ENCODE measurements at regions not wholly inside any gene's neighbourhood (a gene's known extent, or its start where the extent isn't known, plus 50 kb on each side); places are given as distances from the start of the nearest gene placed in this dataset.

- POLR2A ChIA-PET = no interaction called here
- no peaks in the 10 kb centered on the region; a peak in 1 of 4 replicates for H3K4me1 ChIP-seq (ENCODE audit: control insufficient read depth in 1 of 2, insufficient read depth in 2 of 2, low read depth in 1 of 2, low read length in 1 of 2)
- H4K20me1 ChIP-seq (ENCODE audit: insufficient read depth) = no peaks in the 10 kb centered on the region
- no peaks in the 10 kb centered on the region for H3K36me3 ChIP-seq (replicated peaks in 1 of 2; ENCODE audit: control insufficient read depth in 1 of 2, insufficient read depth in 2 of 2, low read length in 1 of 2)
- no peak overlapping the region for H3K4me3 ChIP-seq (ENCODE audit: low read depth in 2 of 2, low read length in 1 of 2)
- no peak overlapping the region for H2AFZ ChIP-seq (ENCODE audit: low read depth)
- CTCF ChIA-PET = interaction anchor here (1.2 to 1.3 kb wide), 2 partner anchors 11 to 27 kb away, joined by 4 to 5 read pairs; no protein-coding TSS in a partner anchor
- no peak overlapping the region for H3K4me2 ChIP-seq
- WGBS (ENCODE audit: low lambda C conversion rate) = 16% methylated on average over 7 of the region's 7 CpGs
- H3K27ac ChIP-seq (ENCODE audit: low read depth in 2 of 2, low read length in 1 of 2) = no peak overlapping the region
- no peaks in the 10 kb centered on the region for H3K27me3 ChIP-seq (ENCODE audit: insufficient read depth)
- TF ChIP-seq TCF12 (IDR thresholded peaks at IDR 0.05) (no peak), FOXM1 (IDR thresholded peaks at IDR 0.05; ENCODE audit: low read depth) (no peak), MXI1 (IDR thresholded peaks at IDR 0.05; ENCODE audit: low read depth, low read length) (no peak), ZBTB33 (IDR thresholded peaks at IDR 0.05; ENCODE audit: borderline replicate concordance, low read depth) (no peak), USF1 (IDR thresholded peaks at IDR 0.05; ENCODE audit: borderline replicate concordance, low read depth) (no peak), YY1 (IDR thresholded peaks at IDR 0.05; ENCODE audit: low read depth) (no peak), TEAD4 (IDR thresholded peaks at IDR 0.05; ENCODE audit: borderline replicate concordance, insufficient read depth) (no peak), RFX5 (IDR thresholded peaks at IDR 0.05; ENCODE audit: low read length) (no peak), NRF1 (IDR thresholded peaks at IDR 0.05; ENCODE audit: low read depth, low read length) (no peak), ELF1 (IDR thresholded peaks at IDR 0.05) (no peak), EP300 (IDR thresholded peaks at IDR 0.05; ENCODE audit: borderline replicate concordance in 1 of 2, low read depth in 1 of 2, low read length in 1 of 2) (no peak), IRF3 (IDR thresholded peaks at IDR 0.05; ENCODE audit: low read depth, low read length) (no peak), FOSL2 (IDR thresholded peaks at IDR 0.05; ENCODE audit: borderline replicate concordance, low read depth) (no peak), CTCF (IDR thresholded peaks at IDR 0.05) (no peak), NFIC (IDR thresholded peaks at IDR 0.05; ENCODE audit: borderline replicate concordance) (no peak)
- TF ChIP-seq, protein P1, sequence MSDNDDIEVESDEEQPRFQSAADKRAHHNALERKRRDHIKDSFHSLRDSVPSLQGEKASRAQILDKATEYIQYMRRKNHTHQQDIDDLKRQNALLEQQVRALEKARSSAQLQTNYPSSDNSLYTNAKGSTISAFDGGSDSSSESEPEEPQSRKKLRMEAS (IDR thresholded peaks at IDR 0.05; ENCODE audit: low read depth) = no peak
- TF ChIP-seq, protein P2, sequence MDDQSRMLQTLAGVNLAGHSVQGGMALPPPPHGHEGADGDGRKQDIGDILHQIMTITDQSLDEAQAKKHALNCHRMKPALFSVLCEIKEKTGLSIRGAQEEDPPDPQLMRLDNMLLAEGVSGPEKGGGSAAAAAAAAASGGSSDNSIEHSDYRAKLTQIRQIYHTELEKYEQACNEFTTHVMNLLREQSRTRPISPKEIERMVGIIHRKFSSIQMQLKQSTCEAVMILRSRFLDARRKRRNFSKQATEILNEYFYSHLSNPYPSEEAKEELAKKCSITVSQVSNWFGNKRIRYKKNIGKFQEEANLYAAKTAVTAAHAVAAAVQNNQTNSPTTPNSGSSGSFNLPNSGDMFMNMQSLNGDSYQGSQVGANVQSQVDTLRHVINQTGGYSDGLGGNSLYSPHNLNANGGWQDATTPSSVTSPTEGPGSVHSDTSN (IDR thresholded peaks at IDR 0.05) = no peak
- H3K9ac ChIP-seq = no peak overlapping the region
- no peaks in the 10 kb centered on the region for H3K9me3 ChIP-seq
- DNase-seq = no peak
- H3K79me2 ChIP-seq (ENCODE audit: insufficient read depth) = no peaks in the 10 kb centered on the region
- no peaks in the 10 kb centered on the region for H3F3A ChIP-seq (replicated peaks; ENCODE audit: insufficient read depth)
- no peaks in the 10 kb centered on the region for H3K9me2 ChIP-seq
Observed at GRCh38 chr6:168864541-168865460, 388.8 kb downstream of the THBS2 start.
